HepG2 (cell line): ENCODE measurements at regions not wholly inside any gene's neighbourhood (a gene's known extent, or its start where the extent isn't known, plus 50 kb on each side); places are given as distances from the start of the nearest gene placed in this dataset.

Experiments used
- MAFG ChIP-seq: sonication (generic); formaldehyde crosslinking; IDR thresholded peaks from 2 replicates; pipeline ENCODE4 v1.5.1; 2020; ENCODE audit warnings: mild to moderate bottlenecking, missing genetic modification reagents
- ZNF350 ChIP-seq: sonication (generic); formaldehyde crosslinking; IDR thresholded peaks from 2 replicates; pipeline ENCODE4 v1.4.0; 2020; ENCODE audit warnings: mild to moderate bottlenecking, low read depth, missing genetic modification reagents, borderline replicate concordance
- ZZZ3 ChIP-seq: sonication (generic); formaldehyde crosslinking; IDR thresholded peaks from 2 replicates; pipeline ENCODE4 v1.4.0; 2020; ENCODE audit warnings: missing genetic modification reagents, mild to moderate bottlenecking, borderline replicate concordance
- TF ChIP-seq, protein P1 (sequence below): sonication (generic); formaldehyde crosslinking; IDR thresholded peaks from 2 replicates; pipeline ENCODE4 v1.4.0; 2020; ENCODE audit warnings: missing genetic modification reagents

DNA sequence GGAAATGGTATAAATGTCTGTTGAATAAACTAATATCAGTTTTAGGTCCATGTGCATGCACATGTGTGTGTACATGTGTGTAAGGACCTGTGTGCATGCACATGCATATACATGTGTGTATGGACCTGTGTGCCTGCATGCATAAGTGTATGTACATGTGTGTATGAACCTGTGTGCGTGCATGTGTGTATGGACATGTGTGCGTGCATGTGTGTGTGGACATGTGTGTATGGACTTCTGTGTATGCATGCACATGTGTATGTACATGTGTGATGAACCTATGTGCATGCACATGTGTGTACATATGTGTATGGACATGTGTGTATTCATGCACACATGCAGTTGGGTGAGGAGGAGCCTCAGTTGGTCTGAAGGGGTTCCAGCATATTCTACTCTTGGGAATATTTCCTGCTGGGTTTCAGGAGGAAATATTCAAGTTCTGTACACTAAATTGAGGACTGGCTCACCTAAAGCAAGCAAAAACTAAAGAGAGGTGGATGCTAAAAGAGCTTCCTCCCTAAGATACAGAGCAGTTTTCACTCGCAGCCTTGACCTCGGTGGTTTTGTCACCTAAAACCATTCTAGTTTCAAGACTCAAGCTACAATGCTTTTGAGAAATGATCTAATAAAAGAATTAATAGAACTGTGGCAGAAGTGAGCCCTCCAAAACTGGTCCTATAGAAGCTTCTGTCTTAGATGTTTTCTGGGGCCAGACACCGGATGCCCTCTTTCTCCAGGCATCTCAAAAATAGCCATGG lies 742.8 kb downstream of the MAFB start:
- TF ChIP-seq, protein P1, sequence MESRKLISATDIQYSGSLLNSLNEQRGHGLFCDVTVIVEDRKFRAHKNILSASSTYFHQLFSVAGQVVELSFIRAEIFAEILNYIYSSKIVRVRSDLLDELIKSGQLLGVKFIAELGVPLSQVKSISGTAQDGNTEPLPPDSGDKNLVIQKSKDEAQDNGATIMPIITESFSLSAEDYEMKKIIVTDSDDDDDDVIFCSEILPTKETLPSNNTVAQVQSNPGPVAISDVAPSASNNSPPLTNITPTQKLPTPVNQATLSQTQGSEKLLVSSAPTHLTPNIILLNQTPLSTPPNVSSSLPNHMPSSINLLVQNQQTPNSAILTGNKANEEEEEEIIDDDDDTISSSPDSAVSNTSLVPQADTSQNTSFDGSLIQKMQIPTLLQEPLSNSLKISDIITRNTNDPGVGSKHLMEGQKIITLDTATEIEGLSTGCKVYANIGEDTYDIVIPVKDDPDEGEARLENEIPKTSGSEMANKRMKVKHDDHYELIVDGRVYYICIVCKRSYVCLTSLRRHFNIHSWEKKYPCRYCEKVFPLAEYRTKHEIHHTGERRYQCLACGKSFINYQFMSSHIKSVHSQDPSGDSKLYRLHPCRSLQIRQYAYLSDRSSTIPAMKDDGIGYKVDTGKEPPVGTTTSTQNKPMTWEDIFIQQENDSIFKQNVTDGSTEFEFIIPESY (CRISPR knock-in tag) = no peak
- no peak for TF ChIP-seq ZNF350 (CRISPR knock-in tag)
- no peak for TF ChIP-seq ZZZ3 (CRISPR knock-in tag)
- TF ChIP-seq MAFG (CRISPR knock-in tag) = no peak
